NT2/D1 (cell line): ENCODE measurements at regions not wholly inside any gene's neighbourhood (a gene's known extent, or its start where the extent isn't known, plus 50 kb on each side); places are given as distances from the start of the nearest gene placed in this dataset.

Source experiments
- DNase-seq: peaks from one replicate; pipeline ENCODE4 v3.0.0-alpha.2; 2011; ENCODE audit warnings: low read depth, low spot score
- H3K27me3 ChIP-seq: 2 replicates; pipeline ENCODE4 v1.6.0; 2011; ENCODE audit warnings: mild to moderate bottlenecking; ENCODE audit not compliant: insufficient read length, insufficient read depth
- H3K36me3 ChIP-seq: 2 replicates; pipeline ENCODE4 v1.6.1; 2011; ENCODE audit warnings: mild to moderate bottlenecking, low read length, mixed read lengths; ENCODE audit not compliant: insufficient read depth, insufficient read length
- H3K4me1 ChIP-seq: 2 replicates; pipeline ENCODE4 v1.5.1; 2011; ENCODE audit not compliant: insufficient read depth, insufficient read length
- H3K4me3 ChIP-seq: 2 replicates; pipeline ENCODE4 v1.5.1; 2011; ENCODE audit warnings: low read depth; ENCODE audit not compliant: insufficient read length
- H3K9ac ChIP-seq: 2 replicates; pipeline ENCODE4 v1.6.0; 2011; ENCODE audit warnings: low read depth; ENCODE audit not compliant: insufficient read length
- H3K9me3 ChIP-seq: 2 replicates; pipeline ENCODE4 v1.5.1; 2011; ENCODE audit warnings: mild to moderate bottlenecking, low read length; ENCODE audit not compliant: insufficient read depth
- SUZ12 ChIP-seq: IDR thresholded peaks from 2 replicates; pipeline ENCODE4 v1.6.1; 2011; ENCODE audit not compliant: insufficient read length, insufficient read depth; ENCODE audit errors: extremely low read depth
- YY1 ChIP-seq: IDR thresholded peaks from 2 replicates; pipeline ENCODE4 v1.6.1; 2011; ENCODE audit not compliant: insufficient read length, insufficient read depth
- ZNF274 ChIP-seq: IDR thresholded peaks from 2 replicates; pipeline ENCODE4 v1.6.1; 2011; ENCODE audit warnings: mild to moderate bottlenecking, low read depth, low read length

DNA sequence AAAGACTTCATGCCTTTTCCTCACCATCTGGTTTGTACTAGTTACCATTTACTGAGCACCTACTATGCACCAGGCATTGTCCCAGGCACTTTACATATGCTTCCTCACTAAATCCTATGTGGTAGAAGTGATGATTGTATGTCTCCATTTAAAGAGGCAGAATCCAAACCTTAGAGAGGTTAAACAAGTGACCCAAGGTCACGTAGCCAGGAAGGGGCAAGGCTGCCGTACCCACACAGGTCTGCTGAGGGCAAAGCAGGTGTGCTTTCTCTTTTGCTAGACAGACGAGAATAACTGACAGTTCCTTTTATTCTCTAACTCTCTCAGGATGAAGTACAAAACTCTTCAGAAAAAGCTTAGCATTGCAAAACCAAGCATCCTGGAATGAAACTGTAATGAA, 235.2 kb upstream of the SRRM4 start:
- TF ChIP-seq SUZ12 (no peak), ZNF274 (no peak), YY1 (no peak)
- Histone ChIP-seq H3K9ac (no peak overlapping the region), H3K4me1 (no peaks in the 10 kb centered on the region), H3K9me3 (no peaks in the 10 kb centered on the region), H3K27me3 (no peaks in the 10 kb centered on the region), H3K36me3 (no peaks in the 10 kb centered on the region), H3K4me3 (no peak overlapping the region)
- DNase-seq, result no peak

GRCh38 chr12:118746960-118747359, 234.4 kb upstream of the SRRM4 start:
- Histone ChIP-seq H3K36me3 (no peaks in the 10 kb centered on the region), H3K9ac (no peak overlapping the region), H3K27me3 (no peaks in the 10 kb centered on the region), H3K4me1 (no peaks in the 10 kb centered on the region), H3K4me3 (no peak overlapping the region), H3K9me3 (no peaks in the 10 kb centered on the region)
- TF ChIP-seq SUZ12, result no peak
- TF ChIP-seq ZNF274, result no peak
- TF ChIP-seq YY1, result no peak
- no peak for DNase-seq

DNA sequence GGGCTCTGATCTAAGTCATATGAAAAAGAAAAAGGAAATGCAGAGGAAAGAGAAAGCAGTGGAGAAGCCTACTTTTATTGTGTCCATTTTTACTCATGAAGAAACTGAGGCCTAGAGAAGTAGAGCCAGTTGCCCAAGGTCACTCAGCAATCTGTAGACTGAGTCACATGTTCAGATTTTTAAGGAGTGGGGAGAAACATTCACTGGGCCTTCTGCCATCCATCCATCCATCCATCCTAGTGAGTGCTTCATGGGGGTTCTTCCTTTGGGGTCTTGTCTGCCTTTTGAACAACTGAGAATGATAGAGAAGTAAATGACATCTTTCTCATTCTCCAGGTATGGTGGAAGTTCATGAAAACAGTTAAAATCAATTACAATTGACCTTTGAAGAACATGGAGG, 233.6 kb upstream of the SRRM4 start:
- Histone ChIP-seq H3K4me1 (no peaks in the 10 kb centered on the region), H3K4me3 (no peak overlapping the region), H3K36me3 (no peaks in the 10 kb centered on the region), H3K9ac (no peak overlapping the region), H3K27me3 (no peaks in the 10 kb centered on the region), H3K9me3 (no peaks in the 10 kb centered on the region)
- no peak for DNase-seq
- TF ChIP-seq YY1, result no peak
- no peak for TF ChIP-seq SUZ12
- no peak for TF ChIP-seq ZNF274

DNA sequence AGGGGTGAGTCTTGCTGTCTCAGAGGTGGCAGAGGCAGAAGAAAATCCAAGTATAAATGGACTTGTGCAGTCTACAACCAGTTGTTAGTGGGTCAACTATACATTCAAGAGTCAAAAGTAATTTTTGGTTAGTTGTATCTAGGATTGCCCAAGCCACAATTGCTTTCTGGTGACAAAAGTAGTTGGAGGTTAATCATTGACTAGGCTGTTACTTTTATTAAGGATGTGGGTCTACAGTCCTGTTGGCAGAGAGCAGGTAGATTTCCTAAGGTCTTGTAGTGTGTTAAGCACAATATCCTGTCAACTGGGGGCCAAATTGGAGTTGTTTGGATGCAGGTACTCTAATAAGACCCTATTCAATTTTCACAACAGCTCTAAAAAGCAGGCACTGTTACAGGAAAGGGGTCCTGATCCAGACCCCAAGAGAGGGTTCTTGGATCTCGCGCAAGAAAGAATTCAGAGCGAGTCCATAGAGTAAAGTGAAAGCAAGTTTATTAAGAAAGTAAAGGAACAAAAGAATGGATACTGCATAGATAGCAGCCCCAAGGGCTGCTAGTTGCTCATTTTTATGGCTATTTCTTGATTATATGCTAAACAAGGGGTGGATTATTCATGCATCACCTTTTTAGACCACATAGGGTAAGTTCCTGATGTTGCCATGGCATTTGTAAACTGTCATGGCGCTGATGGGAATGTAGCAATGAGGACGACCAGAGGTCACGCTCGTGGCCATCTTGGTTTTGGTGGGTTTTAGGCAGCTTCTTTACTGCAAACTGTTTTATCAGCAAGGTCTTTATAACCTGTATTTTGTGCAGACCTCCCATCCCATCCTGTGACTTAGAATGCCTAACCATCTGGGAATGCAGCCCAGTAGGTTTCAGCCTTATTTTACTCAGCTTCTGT, 232.6 kb upstream of the SRRM4 start:
- no peak for DNase-seq
- no peaks in the 10 kb centered on the region for H3K36me3 ChIP-seq
- no peaks in the 10 kb centered on the region for H3K27me3 ChIP-seq
- no peaks in the 10 kb centered on the region for H3K4me1 ChIP-seq
- no peak overlapping the region for H3K9ac ChIP-seq
- no peaks in the 10 kb centered on the region for H3K9me3 ChIP-seq
- TF ChIP-seq YY1 (no peak), ZNF274 (no peak), SUZ12 (no peak)
- no peak overlapping the region for H3K4me3 ChIP-seq

- no peaks in the 10 kb centered on the region for H3K4me1 ChIP-seq
- no peak overlapping the region for H3K4me3 ChIP-seq
- H3K9me3 ChIP-seq, result no peaks in the 10 kb centered on the region
- no peak for DNase-seq
- TF ChIP-seq SUZ12 (no peak), YY1 (no peak), ZNF274 (no peak)
- H3K9ac ChIP-seq, result no peak overlapping the region
- no peaks in the 10 kb centered on the region for H3K27me3 ChIP-seq
- no peaks in the 10 kb centered on the region for H3K36me3 ChIP-seq
Measured at GRCh38 chr12:118749646-118750045, 231.7 kb upstream of the SRRM4 start.

- no peak for DNase-seq
Measured at GRCh38 chr12:118750666-118751065, 230.7 kb upstream of the SRRM4 start.

DNA sequence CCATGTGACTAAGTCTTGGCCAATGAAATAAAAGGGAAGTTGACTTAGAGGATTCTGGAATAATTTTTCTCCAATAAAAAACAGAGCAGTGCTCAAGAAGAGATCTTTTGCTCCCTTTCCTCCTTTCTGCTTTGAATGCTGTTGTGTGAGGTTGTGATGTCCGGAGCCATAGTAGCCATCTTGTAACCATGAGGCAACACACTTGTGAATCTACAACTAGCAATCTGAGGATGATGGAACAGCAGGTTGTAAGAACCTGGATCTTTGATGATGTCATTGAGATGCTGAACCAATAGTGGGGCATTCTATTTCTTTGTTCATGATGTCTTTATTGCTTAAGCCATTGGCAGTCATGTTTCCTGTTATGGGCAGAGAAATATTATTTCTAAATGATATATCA, 230.0 kb upstream of the SRRM4 start:
- no peak overlapping the region for H3K4me3 ChIP-seq
- H3K9ac ChIP-seq, result no peak overlapping the region
- H3K27me3 ChIP-seq, result peaks cover 6% of the 10 kb centered on the region
- H3K9me3 ChIP-seq, result no peaks in the 10 kb centered on the region
- DNase-seq, result no peak
- TF ChIP-seq SUZ12 (no peak), ZNF274 (no peak), YY1 (no peak)
- H3K36me3 ChIP-seq, result no peaks in the 10 kb centered on the region
- H3K4me1 ChIP-seq, result no peaks in the 10 kb centered on the region

More at GRCh38 chr12:118750666-118751065, 230.7 kb upstream of the SRRM4 start:
- TF ChIP-seq SUZ12, result no peak
- no peak for TF ChIP-seq ZNF274
- no peak for TF ChIP-seq YY1
- Histone ChIP-seq H3K9me3 (no peaks in the 10 kb centered on the region), H3K27me3 (no peaks in the 10 kb centered on the region), H3K9ac (no peak overlapping the region), H3K4me3 (no peak overlapping the region), H3K36me3 (no peaks in the 10 kb centered on the region), H3K4me1 (no peaks in the 10 kb centered on the region)
